ENCODE measurements at regions not wholly inside any gene's neighbourhood (a gene's known extent, or its start where the extent isn't known, plus 50 kb on each side); places are given as distances from the start of the nearest gene placed in this dataset.
"Not testable (repeated sequence)": the region's sequence is repeated elsewhere in the genome, so short reads cannot be mapped to it uniquely, and the experiment has no call there.

- intact Hi-C loops (cut with DNase I) = no loop called here
- no peak for DNase-seq (ENCODE audit: low spot score in 2 of 2)
- TF ChIP-seq, protein P1, sequence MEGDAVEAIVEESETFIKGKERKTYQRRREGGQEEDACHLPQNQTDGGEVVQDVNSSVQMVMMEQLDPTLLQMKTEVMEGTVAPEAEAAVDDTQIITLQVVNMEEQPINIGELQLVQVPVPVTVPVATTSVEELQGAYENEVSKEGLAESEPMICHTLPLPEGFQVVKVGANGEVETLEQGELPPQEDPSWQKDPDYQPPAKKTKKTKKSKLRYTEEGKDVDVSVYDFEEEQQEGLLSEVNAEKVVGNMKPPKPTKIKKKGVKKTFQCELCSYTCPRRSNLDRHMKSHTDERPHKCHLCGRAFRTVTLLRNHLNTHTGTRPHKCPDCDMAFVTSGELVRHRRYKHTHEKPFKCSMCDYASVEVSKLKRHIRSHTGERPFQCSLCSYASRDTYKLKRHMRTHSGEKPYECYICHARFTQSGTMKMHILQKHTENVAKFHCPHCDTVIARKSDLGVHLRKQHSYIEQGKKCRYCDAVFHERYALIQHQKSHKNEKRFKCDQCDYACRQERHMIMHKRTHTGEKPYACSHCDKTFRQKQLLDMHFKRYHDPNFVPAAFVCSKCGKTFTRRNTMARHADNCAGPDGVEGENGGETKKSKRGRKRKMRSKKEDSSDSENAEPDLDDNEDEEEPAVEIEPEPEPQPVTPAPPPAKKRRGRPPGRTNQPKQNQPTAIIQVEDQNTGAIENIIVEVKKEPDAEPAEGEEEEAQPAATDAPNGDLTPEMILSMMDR (IDR thresholded peaks at IDR 0.05) = no peak
- H3K27ac ChIP-seq = no peak overlapping the region
- no peak overlapping the region for H3K4me3 ChIP-seq
- no peaks in the 10 kb centered on the region for H3K36me3 ChIP-seq
- no peaks in the 10 kb centered on the region for H3K9me3 ChIP-seq
- no peaks in the 10 kb centered on the region for H3K27me3 ChIP-seq
- no peaks in the 10 kb centered on the region for H3K4me1 ChIP-seq
Observed at GRCh38 chr12:46065412-46066166, 75.2 kb upstream of the SCAF11 start.

DNA sequence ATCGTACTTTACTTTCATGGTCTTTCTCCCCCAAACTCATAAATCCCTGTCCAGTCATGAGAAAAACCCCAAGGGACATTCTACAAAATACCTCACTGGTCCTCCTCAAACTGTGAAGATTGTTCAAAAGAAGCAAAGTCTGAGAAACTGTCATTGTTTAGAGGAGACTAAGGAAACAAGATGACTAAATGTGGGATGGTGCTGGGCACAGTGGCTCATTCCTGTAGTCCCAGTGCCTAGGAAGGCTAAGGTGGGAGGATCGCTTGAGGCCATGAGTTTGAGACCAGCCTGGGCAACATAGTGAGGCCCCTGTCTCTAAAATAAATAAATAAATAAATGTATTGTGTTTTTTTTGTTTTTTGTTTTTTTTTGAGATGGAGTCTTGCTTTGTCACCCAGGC is 74.2 kb upstream of the SCAF11 start:
- intact Hi-C loops (cut with DNase I) = no loop called here
- Histone ChIP-seq H3K4me3 (no peak overlapping the region), H3K27me3 (no peaks in the 10 kb centered on the region), H3K36me3 (no peaks in the 10 kb centered on the region), H3K4me1 (no peaks in the 10 kb centered on the region), H3K27ac (no peak overlapping the region), H3K9me3 (peaks cover 0 to 3% of the 10 kb centered on the region in 2 donors)
- DNase-seq (ENCODE audit: low spot score in 2 of 2) = no peak
- TF ChIP-seq, protein P1 (IDR thresholded peaks at IDR 0.05) = no peak

GRCh38 chr12:46058697-46059096 is 68.3 kb upstream of the SCAF11 start:
- H3K27me3 ChIP-seq; H3K36me3 ChIP-seq; H3K27ac ChIP-seq; H3K4me1 ChIP-seq; intact Hi-C loops (cut with DNase I); DNase-seq (ENCODE audit: low spot score in 2 of 2); H3K4me3 ChIP-seq: not testable (repeated sequence)
- H3K9me3 ChIP-seq = peaks cover 0 to 19% of the 10 kb centered on the region in 2 donors

DNA sequence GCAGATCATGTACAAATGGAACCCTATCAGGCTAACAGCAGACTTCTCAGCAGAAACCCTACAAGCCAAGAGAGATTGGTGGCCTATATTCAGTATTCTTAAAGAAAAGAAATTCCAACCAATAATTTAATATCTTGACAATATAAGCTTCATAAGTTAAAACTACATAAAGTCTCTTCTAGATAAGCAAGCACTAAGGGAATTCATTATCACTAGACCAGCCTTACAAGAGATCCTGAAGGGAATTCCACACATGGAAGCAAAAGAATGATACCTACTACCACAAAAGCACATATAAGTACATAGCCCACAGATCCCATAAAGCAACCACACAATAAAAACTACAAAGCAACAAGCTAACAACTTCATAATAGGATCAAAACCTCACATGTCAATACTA is 60.4 kb upstream of the SCAF11 start:
- no peak overlapping the region for H3K4me3 ChIP-seq
- no peaks in the 10 kb centered on the region for H3K27me3 ChIP-seq
- peaks cover 9 to 40% of the 10 kb centered on the region in 2 donors for H3K9me3 ChIP-seq
- DNase-seq (ENCODE audit: low spot score in 2 of 2) = no peak
- no peaks in the 10 kb centered on the region for H3K4me1 ChIP-seq
- TF ChIP-seq, protein P1 (IDR thresholded peaks at IDR 0.05) = no peak
- no peaks in the 10 kb centered on the region for H3K36me3 ChIP-seq
- H3K27ac ChIP-seq = no peak overlapping the region
- intact Hi-C loops (cut with DNase I) = no loop called here

DNA sequence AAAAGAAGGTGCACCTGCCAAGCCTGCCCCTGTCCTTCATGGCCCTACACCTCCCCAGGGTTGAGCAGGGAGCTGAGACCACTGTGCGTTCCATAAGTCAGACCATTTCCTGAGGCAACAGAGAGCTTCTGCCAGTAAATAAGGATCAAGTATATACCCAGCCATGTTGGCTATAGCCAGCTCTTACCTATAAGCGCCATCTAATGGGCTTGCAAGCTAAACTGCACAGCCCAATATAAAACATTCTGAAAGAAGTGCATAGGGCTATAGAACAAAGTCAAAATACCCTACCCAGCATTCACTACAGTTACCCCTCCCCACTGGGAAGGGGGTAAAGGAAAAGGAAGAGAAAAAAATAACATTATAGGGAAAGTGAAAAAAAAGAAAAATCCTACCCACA is 59.3 kb upstream of the SCAF11 start:
- TF ChIP-seq, protein P1 (IDR thresholded peaks at IDR 0.05) = no peak
- Histone ChIP-seq H3K4me1 (no peaks in the 10 kb centered on the region), H3K27me3 (no peaks in the 10 kb centered on the region), H3K4me3 (no peak overlapping the region), H3K9me3 (peaks cover 9 to 40% of the 10 kb centered on the region in 2 donors), H3K27ac (no peak overlapping the region), H3K36me3 (no peaks in the 10 kb centered on the region)
- intact Hi-C loops (cut with DNase I) = no loop called here
- no peak for DNase-seq (ENCODE audit: low spot score in 2 of 2)

- TF ChIP-seq, protein P1 (IDR thresholded peaks at IDR 0.05) = no peak
- intact Hi-C loops (cut with DNase I) = no loop called here
- H3K36me3 ChIP-seq = no peaks in the 10 kb centered on the region
- H3K27me3 ChIP-seq = no peaks in the 10 kb centered on the region
- no peak overlapping the region for H3K27ac ChIP-seq
- H3K4me1 ChIP-seq = no peaks in the 10 kb centered on the region
- H3K4me3 ChIP-seq = no peak overlapping the region
- H3K9me3 ChIP-seq = peaks cover 9 to 40% of the 10 kb centered on the region in 2 donors
- DNase-seq (ENCODE audit: low spot score in 2 of 2) = no peak
Observed at GRCh38 chr12:46046436-46046835, 56.1 kb upstream of the SCAF11 start.

Data from ascending aorta (tissue), 2 donors.